Endothelial cell of umbilical vein (primary cell): ENCODE measurements at regions not wholly inside any gene's neighbourhood (a gene's known extent, or its start where the extent isn't known, plus 50 kb on each side); places are given as distances from the start of the nearest gene placed in this dataset.

Experiments used
- BruUV-seq: library from RNA; stranded (reverse); fragments of 400-500 nt; replicated peaks from 2 replicates; lab custom pipeline; 2021; lab: Mats Ljungman, UMichigan
- CTCF ChIA-PET: fragments of 300-600, 350-600 bp; sonication (Branson Sonifier 250); formaldehyde crosslinking; loops from one replicate; lab custom pipeline; 2021; ENCODE audit warnings: antibody characterized with exemption, inconsistent platforms; lab: Charles Lee
- POLR2A ChIA-PET: fragments of 300-600, 350-600 bp; sonication (Branson Sonifier 250); formaldehyde crosslinking; loops from one replicate; lab custom pipeline; 2021; ENCODE audit warnings: antibody characterized with exemption, inconsistent platforms; lab: Charles Lee
- DNase-seq: peaks from one replicate; pipeline ENCODE4 v3.0.0-alpha.2; 2011; ENCODE audit warnings: low read depth, low spot score
- FAIRE-seq: peaks from 2 replicates; lab custom pipeline; 2011; peaks lifted over from hg19 to GRCh38; lab: Jason Lieb, UNC
- H2AFZ ChIP-seq: 2 replicates; pipeline ENCODE4 v1.6.0; 2012; ENCODE audit warnings: low read depth, low read length, control low read depth, inconsistent platforms
- H3K27ac ChIP-seq: 2 replicates; pipeline ENCODE4 v1.5.1; 2011; ENCODE audit warnings: low read depth, mild to moderate bottlenecking, control low read depth, low read length, moderate library complexity; ENCODE audit not compliant: insufficient read depth
- H3K27me3 ChIP-seq, 2 experiments: 2 replicates each; pipeline versions ENCODE4 v1.6.0 to v1.6.1; 2011; ENCODE audit warnings: low read length in 2 of 2, mixed read lengths in 1 of 2; ENCODE audit not compliant: control insufficient read depth in 2 of 2, insufficient read depth in 2 of 2
- H3K36me3 ChIP-seq, 2 experiments: 2 replicates in 1 of 2; 3 replicates in 1 of 2; pipeline ENCODE4 v1.5.1; 2011; ENCODE audit warnings: low read length in 2 of 2, mild to moderate bottlenecking in 1 of 2, moderate library complexity in 1 of 2; ENCODE audit not compliant: control insufficient read depth in 2 of 2, insufficient read depth in 2 of 2; ENCODE audit errors: extremely low read depth in 1 of 2
- H3K4me1 ChIP-seq: 3 replicates; pipeline ENCODE4 v1.5.1; 2011; ENCODE audit warnings: mild to moderate bottlenecking, low read length; ENCODE audit not compliant: control insufficient read depth, insufficient read depth; ENCODE audit errors: extremely low read depth
- H3K4me2 ChIP-seq: 2 replicates; pipeline ENCODE4 v1.6.1; 2011; ENCODE audit warnings: low read length, control low read depth, mixed read lengths; ENCODE audit not compliant: insufficient read depth
- H3K4me3 ChIP-seq, 3 experiments: fragments of 200-600 bp in 1 of 3; sonication (generic), shearing (Covaris generic) in 1 of 3; replicated peaks in 1 of 3; 2 replicates each; pipeline ENCODE4 v1.5.1; 2011 to 2016; ENCODE audit warnings: control low read depth in 3 of 3, low read length in 3 of 3, mild to moderate bottlenecking in 2 of 3, inconsistent platforms in 1 of 3, low read depth in 1 of 3, moderate library complexity in 1 of 3; ENCODE audit not compliant: insufficient read depth in 1 of 3
- H3K79me2 ChIP-seq: 2 replicates; pipeline ENCODE4 v1.6.0; 2012; ENCODE audit warnings: low read length, inconsistent platforms; ENCODE audit not compliant: control insufficient read depth, insufficient read depth
- H3K9ac ChIP-seq: replicated peaks from 2 replicates; pipeline ENCODE3; 2011; ENCODE audit warnings: low read length, control low read depth; ENCODE audit not compliant: insufficient read depth; ENCODE audit errors: extremely low read depth
- H3K9me1 ChIP-seq: replicated peaks from 3 replicates; pipeline ENCODE4 v1.6.0; 2011; ENCODE audit warnings: mild to moderate bottlenecking, low read length; ENCODE audit not compliant: control insufficient read depth, insufficient read depth; ENCODE audit errors: extremely low read depth
- H3K9me3 ChIP-seq: replicated peaks from 2 replicates; pipeline ENCODE4 v1.5.1; 2012; ENCODE audit warnings: low read length, inconsistent platforms; ENCODE audit not compliant: control insufficient read depth, insufficient read depth
- H4K20me1 ChIP-seq: replicated peaks from 2 replicates; pipeline ENCODE3; 2011; ENCODE audit warnings: mild to moderate bottlenecking, low read length; ENCODE audit not compliant: control insufficient read depth, insufficient read depth; ENCODE audit errors: extremely low read depth
- CTCF ChIP-seq, 2 donors: IDR thresholded peaks; 1 replicate in 1 of 2; 2 replicates in 1 of 2; pipeline ENCODE4 v1.5.1; 2011; ENCODE audit warnings: low read length in 2 of 2, mild to moderate bottlenecking in 2 of 2, moderate library complexity in 2 of 2, control low read depth in 1 of 2, inconsistent platforms in 1 of 2, low read depth in 1 of 2; ENCODE audit not compliant: insufficient read depth in 1 of 2; ENCODE audit errors: extremely low read depth in 1 of 2
- EZH2 ChIP-seq: IDR thresholded peaks from 2 replicates; pipeline ENCODE4 v1.6.1; 2012; ENCODE audit warnings: borderline replicate concordance, low read depth, mild to moderate bottlenecking, moderate library complexity, low read length, inconsistent platforms; ENCODE audit not compliant: severe bottlenecking
- FOS ChIP-seq: IDR thresholded peaks from 2 replicates; pipeline ENCODE4 v1.6.1; 2011; ENCODE audit warnings: mild to moderate bottlenecking, low read length, moderate library complexity, borderline replicate concordance; ENCODE audit not compliant: insufficient read depth
- GATA2 ChIP-seq: IDR thresholded peaks from 2 replicates; pipeline ENCODE4 v1.7.0; 2011; ENCODE audit warnings: low read depth, mild to moderate bottlenecking, moderate library complexity, mixed read lengths, low read length; ENCODE audit not compliant: insufficient read length, insufficient read depth
- JUN ChIP-seq: IDR thresholded peaks from 2 replicates; pipeline ENCODE4 v1.6.1; 2011; ENCODE audit warnings: borderline replicate concordance, low read depth; ENCODE audit not compliant: insufficient read length, insufficient read depth
- MAX ChIP-seq: IDR thresholded peaks from 2 replicates; pipeline ENCODE4 v1.6.1; 2011; ENCODE audit not compliant: insufficient read depth, insufficient read length
- MYC ChIP-seq: IDR thresholded peaks from one replicate; pipeline ENCODE4 v1.6.1; 2011; ENCODE audit warnings: mild to moderate bottlenecking, low read depth, low read length
- POLR2A ChIP-seq: IDR thresholded peaks from 2 replicates; pipeline ENCODE4 v1.6.1; 2012; ENCODE audit warnings: low read depth, mild to moderate bottlenecking, control low read depth, low read length
- POLR2AphosphoS5 ChIP-seq: IDR thresholded peaks from 2 replicates; pipeline ENCODE4 v1.6.1; 2012; ENCODE audit warnings: low read depth, mild to moderate bottlenecking, control low read depth, low read length, moderate library complexity; ENCODE audit not compliant: insufficient read depth
- dilution Hi-C: fragments of 300-500 bp; cut with MboI; formaldehyde crosslinking; loops from one replicate; pipeline ENCODE4 v1.15.0; 2019; ENCODE audit warnings: low sequenced_read_pairs; ENCODE audit not compliant: extremely low pct_ligation_motif_present
- intact Hi-C: fragments of 100-400 bp; cut with micrococcal nuclease; formaldehyde crosslinking; loops from one replicate; pipeline ENCODE4 v1.10.0; 2022

GRCh38 chr2:60259781-60260180 lies 293.7 kb downstream of the BCL11A start:
- DNase-seq: no peak
- Histone ChIP-seq H3K4me3 (no peak overlapping the region), H2AFZ (no peak overlapping the region), H4K20me1 (no peaks in the 10 kb centered on the region), H3K4me2 (no peak overlapping the region), H3K4me1 (no peaks in the 10 kb centered on the region), H3K27ac (no peak overlapping the region), H3K9me3 (peaks cover 6% of the 10 kb centered on the region), H3K27me3 (no peaks in the 10 kb centered on the region), H3K9ac (no peak overlapping the region), H3K9me1 (no peaks in the 10 kb centered on the region), H3K79me2 (no peaks in the 10 kb centered on the region), H3K36me3 (no peaks in the 10 kb centered on the region)
- FAIRE-seq: no peak
- intact Hi-C loops (no loop called here), dilution Hi-C loops (no loop called here)
- no TSS peak for BruUV-seq
- no peak for TF ChIP-seq JUN
- no peak for TF ChIP-seq EZH2
- no peak for TF ChIP-seq MYC
- TF ChIP-seq GATA2: no peak
- TF ChIP-seq FOS: no peak
- CTCF ChIA-PET: no interaction called here
- POLR2A ChIA-PET: no interaction called here

DNA sequence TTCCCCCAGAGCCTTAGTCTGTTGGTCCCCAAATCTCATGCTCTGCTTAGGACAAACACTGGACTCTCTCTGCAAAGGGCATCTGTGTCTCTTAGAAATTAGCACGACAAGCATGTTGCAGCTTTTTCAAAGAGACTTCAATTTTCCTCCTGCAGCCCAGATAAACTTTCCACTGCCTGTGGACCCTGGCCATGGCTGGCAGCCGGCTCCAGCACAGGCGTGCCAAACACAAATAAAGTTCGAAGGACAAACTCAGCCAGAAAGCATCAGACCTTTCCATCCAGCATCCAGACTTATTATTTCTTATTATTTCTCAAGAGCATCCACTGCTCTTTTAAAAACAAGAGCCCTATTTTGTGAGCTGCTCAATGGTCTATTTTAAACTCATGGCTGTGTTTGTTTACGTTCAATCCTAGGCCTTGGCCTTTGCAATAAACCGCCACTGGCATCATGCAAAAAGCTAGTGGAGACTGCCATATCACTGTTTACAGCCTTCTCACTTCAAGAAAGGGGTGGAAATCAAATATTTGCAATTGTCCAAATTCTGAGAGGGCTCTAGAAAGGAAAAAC lies 300.8 kb downstream of the BCL11A start:
- Histone ChIP-seq H3K27ac (no peak overlapping the region), H3K4me2 (no peak overlapping the region), H3K27me3 (no peaks in the 10 kb centered on the region), H3K9me3 (no peaks in the 10 kb centered on the region), H3K9ac (no peak overlapping the region), H3K4me3 (no peak overlapping the region), H4K20me1 (no peaks in the 10 kb centered on the region), H2AFZ (no peak overlapping the region), H3K79me2 (no peaks in the 10 kb centered on the region), H3K9me1 (no peaks in the 10 kb centered on the region), H3K4me1 (no peaks in the 10 kb centered on the region), H3K36me3 (no peaks in the 10 kb centered on the region)
- DNase-seq: no peak
- BruUV-seq: no TSS peak
- FAIRE-seq: no peak
- dilution Hi-C loops (no loop called here), intact Hi-C loops (no loop called here)
- no peak for TF ChIP-seq GATA2
- no peak for TF ChIP-seq POLR2AphosphoS5
- no peak for TF ChIP-seq CTCF (IDR thresholded peaks at IDR 0.05; ENCODE audit: extremely low read depth in 1 of 2, insufficient read depth in 1 of 2, low read depth in 1 of 2, low read length in 2 of 2)
- TF ChIP-seq MAX: no peak
- TF ChIP-seq JUN: no peak
- TF ChIP-seq MYC: no peak
- TF ChIP-seq FOS: no peak
- TF ChIP-seq EZH2: no peak
- TF ChIP-seq POLR2A: no peak
- POLR2A ChIA-PET: no interaction called here
- CTCF ChIA-PET: no interaction called here
